SK-N-MC (cell line): ENCODE measurements at regions not wholly inside any gene's neighbourhood (a gene's known extent, or its start where the extent isn't known, plus 50 kb on each side); places are given as distances from the start of the nearest gene placed in this dataset.

Experiments used
- DNase-seq: peaks from one replicate; pipeline ENCODE4 v3.0.0-alpha.2; 2011; ENCODE audit warnings: low read depth, low spot score
- H3K27ac ChIP-seq: fragments of 200-600 bp; sonication (generic); 2 replicates; pipeline ENCODE4 v1.5.1; 2016; ENCODE audit warnings: mixed run types
- H3K36me3 ChIP-seq: fragments of 200-600 bp; sonication (generic); 2 replicates; pipeline ENCODE4 v1.6.1; 2017; ENCODE audit warnings: antibody characterized with exemption, low read length, mixed read lengths; ENCODE audit not compliant: insufficient read depth
- H3K4me3 ChIP-seq: fragments of 200-600 bp; sonication (generic); 2 replicates; pipeline ENCODE4 v1.5.1; 2016
- H3K9ac ChIP-seq: fragments of 200-600 bp; sonication (generic); 2 replicates; pipeline ENCODE4 v1.8.0; 2017; ENCODE audit warnings: mixed run types, mixed read lengths; ENCODE audit not compliant: insufficient read length
- H3K9me3 ChIP-seq: fragments of 200-600 bp; sonication (generic); 2 replicates; pipeline ENCODE4 v1.6.1; 2017; ENCODE audit warnings: low read depth, mild to moderate bottlenecking, antibody characterized with exemption, low read length, moderate library complexity, mixed read lengths
- EZH2 ChIP-seq: fragments of 200-600 bp; sonication (generic); IDR thresholded peaks from one replicate; pipeline ENCODE4 v1.6.1; 2017; ENCODE audit warnings: antibody characterized with exemption
- FOXP2 ChIP-seq: optimal IDR thresholded peaks from 2 replicates; pipeline ENCODE3; 2011; ENCODE audit warnings: mild to moderate bottlenecking, moderate library complexity; ENCODE audit not compliant: insufficient read depth; ENCODE audit errors: extremely low read length, control extremely low read depth
- POLR2AphosphoS5 ChIP-seq: IDR thresholded peaks from 2 replicates; pipeline ENCODE4 v1.6.1; 2012; ENCODE audit warnings: mild to moderate bottlenecking, low read depth, low read length, borderline replicate concordance

DNA sequence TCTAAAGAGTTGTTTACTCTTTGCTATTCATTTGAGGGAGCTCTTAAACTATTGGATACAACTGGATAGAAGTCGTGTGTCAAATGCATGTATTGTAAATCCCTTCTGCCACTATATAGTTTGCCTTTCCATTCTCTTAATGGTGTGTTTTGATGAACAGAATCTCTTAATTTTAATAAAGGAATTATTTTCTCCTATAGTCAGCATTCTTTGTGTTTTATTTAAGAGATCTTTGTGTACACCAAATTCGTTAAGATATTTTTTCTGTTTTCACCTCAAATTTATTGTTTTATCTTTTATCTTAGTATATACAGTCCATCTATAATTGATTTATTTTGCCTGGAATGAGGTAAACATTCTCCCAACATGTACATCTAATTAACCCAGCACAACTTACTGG lies 551.5 kb upstream of the AGTR1 start:
- peak overlapping the region; percentile 95 for H3K27ac ChIP-seq
- H3K36me3 ChIP-seq = no peaks in the 10 kb centered on the region
- H3K4me3 ChIP-seq = no peak overlapping the region; the same call in 1 of the 2 replicates
- H3K9ac ChIP-seq = no peak overlapping the region
- no peaks in the 10 kb centered on the region for H3K9me3 ChIP-seq
- no peak for DNase-seq
- no peak for TF ChIP-seq EZH2
- TF ChIP-seq FOXP2 = no peak
- no peak for TF ChIP-seq POLR2AphosphoS5

- H3K9ac ChIP-seq = peak overlapping the region; percentile 39
- H3K27ac ChIP-seq = peak overlapping the region; percentile 95
- no peaks in the 10 kb centered on the region for H3K9me3 ChIP-seq
- H3K4me3 ChIP-seq = peak overlapping the region; percentile 72
- peak; percentile 86 for DNase-seq
- H3K36me3 ChIP-seq = no peaks in the 10 kb centered on the region
- no peak for TF ChIP-seq FOXP2
- TF ChIP-seq POLR2AphosphoS5 = no peak
- no peak for TF ChIP-seq EZH2
Observed at GRCh38 chr3:148146947-148147826, 550.5 kb upstream of the AGTR1 start.

GRCh38 chr3:148147903-148148302 lies 549.8 kb upstream of the AGTR1 start:
- Histone ChIP-seq H3K9ac (peak overlapping the region; percentile 15), H3K27ac (peak overlapping the region; percentile 95), H3K9me3 (no peaks in the 10 kb centered on the region), H3K36me3 (no peaks in the 10 kb centered on the region), H3K4me3 (peak overlapping the region; percentile 52)
- no peak for DNase-seq
- TF ChIP-seq EZH2 = no peak
- no peak for TF ChIP-seq FOXP2
- no peak for TF ChIP-seq POLR2AphosphoS5

GRCh38 chr3:148149556-148149955 lies 548.1 kb upstream of the AGTR1 start:
- Histone ChIP-seq H3K9me3 (no peaks in the 10 kb centered on the region), H3K36me3 (no peaks in the 10 kb centered on the region), H3K9ac (no peak overlapping the region), H3K27ac (no peak overlapping the region), H3K4me3 (no peak overlapping the region)
- TF ChIP-seq EZH2 = no peak
- no peak for TF ChIP-seq POLR2AphosphoS5
- TF ChIP-seq FOXP2 = no peak
- no peak for DNase-seq

DNA sequence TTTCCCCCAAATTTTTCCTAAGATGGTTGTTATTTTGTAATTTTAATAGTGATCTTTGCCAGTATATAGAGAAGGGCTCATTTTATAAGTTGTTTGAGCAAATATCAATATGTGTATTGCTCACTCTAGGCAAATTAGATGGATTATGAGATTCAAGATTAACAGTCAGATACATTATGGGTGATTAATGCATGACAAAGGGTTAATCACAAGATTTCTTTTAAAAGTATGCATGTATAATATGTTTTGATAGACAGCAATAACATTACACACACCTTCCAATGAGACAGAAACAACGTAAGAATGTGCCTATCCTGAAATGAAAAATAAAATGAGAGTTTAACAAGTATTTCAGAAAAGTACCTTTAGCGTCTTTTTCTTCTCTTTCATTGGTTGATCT lies 547.6 kb upstream of the AGTR1 start:
- Histone ChIP-seq H3K4me3 (no peak overlapping the region), H3K27ac (no peak overlapping the region), H3K36me3 (no peaks in the 10 kb centered on the region), H3K9ac (no peak overlapping the region), H3K9me3 (no peaks in the 10 kb centered on the region)
- no peak for DNase-seq
- TF ChIP-seq POLR2AphosphoS5 (no peak), EZH2 (no peak)

DNA sequence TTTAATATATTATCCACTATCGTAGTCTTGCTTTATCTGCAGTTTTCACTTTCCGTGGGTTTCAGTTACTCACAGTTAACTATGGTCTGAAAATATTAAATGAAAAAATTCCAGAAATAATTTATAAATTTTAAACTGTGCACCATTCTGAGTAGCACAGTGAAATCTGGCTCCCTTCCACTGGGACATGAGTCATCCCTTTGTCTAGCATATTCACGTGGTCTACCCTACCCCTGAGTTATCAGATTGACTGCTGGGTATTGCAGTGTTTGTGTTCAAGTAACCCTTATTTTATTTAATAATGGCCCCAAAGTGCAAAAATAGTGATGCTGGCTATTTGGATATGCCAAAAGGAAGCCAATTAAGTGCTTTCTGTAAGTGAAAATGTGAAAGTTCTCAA lies 539.5 kb upstream of the AGTR1 start:
- TF ChIP-seq POLR2AphosphoS5 = no peak
- TF ChIP-seq EZH2 = no peak
- no peak for TF ChIP-seq FOXP2
- H3K27ac ChIP-seq = no peak overlapping the region
- no peaks in the 10 kb centered on the region for H3K36me3 ChIP-seq
- H3K9ac ChIP-seq = no peak overlapping the region
- 0 out of 2 replicates have a peak overlapping the region, but pooled peaks have one; percentile 19 for H3K4me3 ChIP-seq
- DNase-seq = no peak
- no peaks in the 10 kb centered on the region for H3K9me3 ChIP-seq

GRCh38 chr3:148162132-148162531 lies 535.6 kb upstream of the AGTR1 start:
- Histone ChIP-seq H3K36me3 (no peaks in the 10 kb centered on the region), H3K9me3 (no peaks in the 10 kb centered on the region), H3K4me3 (no peak overlapping the region), H3K9ac (no peak overlapping the region), H3K27ac (no peak overlapping the region)
- TF ChIP-seq EZH2 (no peak), FOXP2 (no peak), POLR2AphosphoS5 (no peak)
- DNase-seq = no peak

DNA sequence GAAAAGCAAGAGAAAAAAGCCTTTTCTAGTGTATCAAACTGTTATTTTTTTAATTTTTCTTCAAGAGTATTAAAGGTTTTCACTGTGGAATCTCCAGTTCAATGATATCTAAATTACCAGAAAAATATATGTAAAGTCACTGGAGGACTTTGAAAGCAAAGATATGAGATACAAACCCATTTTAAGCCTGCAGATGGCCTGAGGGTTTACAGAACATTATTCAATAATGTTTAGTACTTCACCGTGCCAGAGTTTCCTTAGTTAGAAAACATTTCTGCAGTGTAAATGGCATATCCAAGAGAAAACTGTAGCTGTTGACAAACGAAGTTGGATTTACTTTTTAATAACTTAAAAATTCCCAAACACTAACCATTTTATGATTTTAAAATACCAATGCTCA lies 529.4 kb upstream of the AGTR1 start:
- H3K9ac ChIP-seq = peak overlapping the region; percentile 46
- peak overlapping the region; percentile 56 for H3K4me3 ChIP-seq
- no peak for DNase-seq
- no peaks in the 10 kb centered on the region for H3K36me3 ChIP-seq
- H3K9me3 ChIP-seq = no peaks in the 10 kb centered on the region
- TF ChIP-seq EZH2 (no peak), POLR2AphosphoS5 (no peak), FOXP2 (no peak)
- peak overlapping the region; percentile 78 for H3K27ac ChIP-seq

DNA sequence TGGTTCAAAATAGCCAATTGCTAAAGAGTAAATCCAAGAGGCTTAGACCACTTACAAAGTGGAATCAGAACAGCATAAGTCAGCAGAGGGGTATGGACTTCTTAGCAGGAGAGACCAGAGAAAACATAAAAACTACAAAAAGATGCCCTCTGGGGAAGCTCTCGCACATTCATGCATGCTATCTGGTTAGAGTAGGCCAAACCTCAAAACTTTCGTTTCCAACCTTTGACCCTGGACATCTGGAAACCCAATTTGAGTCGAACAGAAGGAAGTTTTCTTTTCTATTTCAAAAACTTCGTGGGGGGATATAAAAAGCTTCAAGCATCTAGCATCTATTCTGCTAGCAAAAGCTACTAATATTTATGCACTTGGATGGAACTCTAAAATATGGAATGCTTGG lies 523.9 kb upstream of the AGTR1 start:
- no peak overlapping the region; the same call in 1 of the 2 replicates for H3K27ac ChIP-seq
- no peaks in the 10 kb centered on the region for H3K9me3 ChIP-seq

More for the DNA sequence above, 523.9 kb upstream of the AGTR1 start:
- no peak overlapping the region for H3K9ac ChIP-seq
- no peak for DNase-seq
- no peaks in the 10 kb centered on the region for H3K36me3 ChIP-seq
- TF ChIP-seq FOXP2 (no peak), POLR2AphosphoS5 (no peak), EZH2 (no peak)
- 0 out of 2 replicates have a peak overlapping the region, but pooled peaks have one; percentile 6 for H3K4me3 ChIP-seq
